ENCODE measurements at regions not wholly inside any gene's neighbourhood (a gene's known extent, or its start where the extent isn't known, plus 50 kb on each side); places are given as distances from the start of the nearest gene placed in this dataset.

- intact Hi-C loops (cut with micrococcal nuclease; ENCODE audit: unreplicated experiment): no loop called here
- Histone ChIP-seq H3K4me3 (ENCODE audit: low read depth, low read length, poor library complexity, severe bottlenecking) (no peak overlapping the region), H3K9me3 (ENCODE audit: low read depth, low read length, poor library complexity, severe bottlenecking) (no peaks in the 10 kb centered on the region), H3K36me3 (ENCODE audit: insufficient read depth, low read length, poor library complexity, severe bottlenecking) (no peaks in the 10 kb centered on the region), H3K27me3 (replicated peaks; ENCODE audit: insufficient read depth, low read depth, low read length, poor library complexity) (no peaks in the 10 kb centered on the region), H3K27ac (ENCODE audit: low read depth, low read length, poor library complexity, severe bottlenecking) (no peak overlapping the region), H3K4me1 (ENCODE audit: insufficient read depth, low read length, poor library complexity, severe bottlenecking) (peaks cover 12% of the 10 kb centered on the region)
- no TSS peak for BruUV-seq (replicated peaks)
- CTCF ChIA-PET: no interaction called here
- no peak for DNase-seq (ENCODE audit: low spot score)
- POLR2A ChIA-PET (ENCODE audit: low non-redundant PET): no interaction called here
- TF ChIP-seq CTCF (conservative IDR thresholded peaks at IDR 0.05; ENCODE audit: low read depth, low read length) (no peak), EZH2 (IDR thresholded peaks at IDR 0.05; ENCODE audit: borderline replicate concordance, low read depth, low read length, poor library complexity, severe bottlenecking) (no peak)
These were observed 93.8 kb upstream of the CACNA1A start for GRCh38 chr19:13600091-13600490.

- intact Hi-C loops (cut with micrococcal nuclease; ENCODE audit: unreplicated experiment): loop anchor here (5.0 to 10.0 kb wide), 2 partner anchors 473 to 625 kb away; partner anchors contain the start of gene MISP3
- ChIA-PET CTCF (interaction anchor here (0.9 kb wide), 1 partner anchor 119 kb away, joined by 6 read pairs; no protein-coding TSS in a partner anchor), POLR2A (ENCODE audit: low non-redundant PET) (no interaction called here)
- Histone ChIP-seq H3K9me3 (ENCODE audit: low read depth, low read length, poor library complexity, severe bottlenecking) (no peaks in the 10 kb centered on the region), H3K4me3 (ENCODE audit: low read depth, low read length, poor library complexity, severe bottlenecking) (no peak overlapping the region), H3K27ac (ENCODE audit: low read depth, low read length, poor library complexity, severe bottlenecking) (no peak overlapping the region), H3K4me1 (ENCODE audit: insufficient read depth, low read length, poor library complexity, severe bottlenecking) (peaks cover 8% of the 10 kb centered on the region), H3K36me3 (ENCODE audit: insufficient read depth, low read length, poor library complexity, severe bottlenecking) (no peaks in the 10 kb centered on the region), H3K27me3 (replicated peaks; ENCODE audit: insufficient read depth, low read depth, low read length, poor library complexity) (no peaks in the 10 kb centered on the region)
- no TSS peak for BruUV-seq (replicated peaks)
- DNase-seq (ENCODE audit: low spot score): no peak
- TF ChIP-seq EZH2 (IDR thresholded peaks at IDR 0.05; ENCODE audit: borderline replicate concordance, low read depth, low read length, poor library complexity, severe bottlenecking) (no peak), CTCF (conservative IDR thresholded peaks at IDR 0.05; ENCODE audit: low read depth, low read length) (no peak)
These were observed 93.4 kb upstream of the CACNA1A start for GRCh38 chr19:13599681-13600080.

GRCh38 chr19:13598098-13598497 lies 91.8 kb upstream of the CACNA1A start:
- CTCF ChIA-PET: interaction anchor here (1.0 to 1.8 kb wide), 3 partner anchors 121 to 264 kb away, joined by 7 to 17 read pairs (median 9); no protein-coding TSS in a partner anchor
- intact Hi-C loops (cut with micrococcal nuclease; ENCODE audit: unreplicated experiment): loop anchor here (5.0 to 10.0 kb wide), 2 partner anchors 474 to 623 kb away; partner anchors contain the start of gene MISP3

More at GRCh38 chr19:13598098-13598497, 91.8 kb upstream of the CACNA1A start:
- POLR2A ChIA-PET (ENCODE audit: low non-redundant PET): no interaction called here
- no peak for TF ChIP-seq EZH2 (IDR thresholded peaks at IDR 0.05; ENCODE audit: borderline replicate concordance, low read depth, low read length, poor library complexity, severe bottlenecking)
- TF ChIP-seq CTCF (conservative IDR thresholded peaks at IDR 0.05; ENCODE audit: low read depth, low read length): no peak
- no peak for DNase-seq (ENCODE audit: low spot score)
- BruUV-seq (replicated peaks): no TSS peak
- H3K4me3 ChIP-seq (ENCODE audit: low read depth, low read length, poor library complexity, severe bottlenecking): no peak overlapping the region
- peaks cover 5% of the 10 kb centered on the region for H3K4me1 ChIP-seq (ENCODE audit: insufficient read depth, low read length, poor library complexity, severe bottlenecking)
- H3K27ac ChIP-seq (ENCODE audit: low read depth, low read length, poor library complexity, severe bottlenecking): no peak overlapping the region
- no peaks in the 10 kb centered on the region for H3K9me3 ChIP-seq (ENCODE audit: low read depth, low read length, poor library complexity, severe bottlenecking)
- H3K36me3 ChIP-seq (ENCODE audit: insufficient read depth, low read length, poor library complexity, severe bottlenecking): no peaks in the 10 kb centered on the region
- no peaks in the 10 kb centered on the region for H3K27me3 ChIP-seq (replicated peaks; ENCODE audit: insufficient read depth, low read depth, low read length, poor library complexity)
